Panc1 (cell line): ENCODE measurements at regions not wholly inside any gene's neighbourhood (a gene's known extent, or its start where the extent isn't known, plus 50 kb on each side); places are given as distances from the start of the nearest gene placed in this dataset.
"Not testable (repeated sequence)": the region's sequence is repeated elsewhere in the genome, so short reads cannot be mapped to it uniquely, and the experiment has no call there.

Source experiments
- ATAC-seq: fragments of 200-7000 bp; cut with Tn5 transposase; 2 replicates; pipeline ENCODE4 v1.9.1; 2020; ENCODE audit warnings: mild to moderate bottlenecking, moderate library complexity
- BruUV-seq: library from RNA; stranded (reverse); fragments of 400-500 nt; replicated peaks from 2 replicates; lab custom pipeline; 2021; lab: Mats Ljungman, UMichigan
- CTCF ChIA-PET: fragments of 300-600 bp; sonication (Branson Sonifier 250); formaldehyde crosslinking; loops from one replicate; lab custom pipeline; 2022; ENCODE audit warnings: antibody characterized with exemption; lab: Charles Lee
- POLR2A ChIA-PET: fragments of 300-600 bp; sonication (Branson Sonifier 250); formaldehyde crosslinking; loops from one replicate; lab custom pipeline; 2022; ENCODE audit warnings: antibody characterized with exemption; lab: Charles Lee
- DNase-seq: peaks from one replicate; pipeline ENCODE4 v3.0.0-alpha.2; 2010; ENCODE audit warnings: low read depth, low spot score
- H3K27ac ChIP-seq: 2 replicates; pipeline ENCODE4 v1.5.1; 2011; ENCODE audit warnings: mild to moderate bottlenecking, low read length, inconsistent platforms
- H3K27me3 ChIP-seq: fragments of 200-500 bp; sonication (Bioruptor generic); 2 replicates; pipeline ENCODE4 v1.6.0; 2014; ENCODE audit warnings: low read length, inconsistent platforms; ENCODE audit not compliant: control insufficient read depth, insufficient read depth
- H3K36me3 ChIP-seq: fragments of 200-500 bp; sonication (Bioruptor generic); 2 replicates; pipeline ENCODE4 v1.5.1; 2014; ENCODE audit warnings: inconsistent platforms, mild to moderate bottlenecking, low read length, moderate library complexity; ENCODE audit not compliant: control insufficient read depth, insufficient read depth
- H3K4me1 ChIP-seq: 2 replicates; pipeline ENCODE4 v1.5.1; 2011; ENCODE audit warnings: inconsistent platforms, mild to moderate bottlenecking, low read length, moderate library complexity; ENCODE audit not compliant: control insufficient read depth, insufficient read depth
- H3K4me3 ChIP-seq, 2 experiments: 2 replicates each; pipeline ENCODE4 v1.5.1; 2011 to 2012; ENCODE audit warnings: low read depth in 2 of 2, low read length in 2 of 2, mild to moderate bottlenecking in 2 of 2, inconsistent platforms in 1 of 2, moderate library complexity in 1 of 2
- H3K9me3 ChIP-seq: fragments of 200-500 bp; sonication (Bioruptor generic); 2 replicates; pipeline ENCODE4 v1.5.1; 2014; ENCODE audit warnings: low read depth, mild to moderate bottlenecking, inconsistent platforms, low read length, moderate library complexity; ENCODE audit not compliant: control insufficient read depth, insufficient read depth
- POLR2AphosphoS5 ChIP-seq: IDR thresholded peaks from 2 replicates; pipeline ENCODE4 v1.6.1; 2012; ENCODE audit warnings: mild to moderate bottlenecking, low read depth, low read length, moderate library complexity
- SIN3A ChIP-seq: IDR thresholded peaks from 2 replicates; pipeline ENCODE4 v1.6.1; 2012; ENCODE audit warnings: low read depth, mild to moderate bottlenecking, low read length, moderate library complexity, borderline replicate concordance; ENCODE audit not compliant: insufficient read depth
- TCF7L2 ChIP-seq: IDR thresholded peaks from 2 replicates; pipeline ENCODE4 v1.6.1; 2011; ENCODE audit warnings: mild to moderate bottlenecking, low read depth, low read length, inconsistent platforms
- in situ Hi-C: cut with HindIII; loops from 2 replicates; pipeline ENCODE4 v1.10.0; 2016; ENCODE audit warnings: low sequenced_read_pairs, low pct_unique_long_range_greater_than_20kb
- intact Hi-C: fragments of 100-400 bp; cut with micrococcal nuclease; formaldehyde crosslinking; loops from one replicate; pipeline ENCODE4 v1.10.0; 2022; ENCODE audit not compliant: unreplicated experiment
- TF ChIP-seq, protein P1 (sequence below): fragments of 450-650 bp; IDR thresholded peaks from 2 replicates; pipeline ENCODE4 v1.5.1; 2017; ENCODE audit warnings: mild to moderate bottlenecking
- TF ChIP-seq, protein P2 (sequence below), 2 experiments: IDR thresholded peaks; 2 replicates each; pipeline ENCODE4 v1.6.1; 2011 to 2012; ENCODE audit warnings: low read depth in 2 of 2, control low read depth in 1 of 2, low read length in 1 of 2, mild to moderate bottlenecking in 1 of 2, moderate library complexity in 1 of 2; ENCODE audit not compliant: insufficient read depth in 1 of 2

DNA sequence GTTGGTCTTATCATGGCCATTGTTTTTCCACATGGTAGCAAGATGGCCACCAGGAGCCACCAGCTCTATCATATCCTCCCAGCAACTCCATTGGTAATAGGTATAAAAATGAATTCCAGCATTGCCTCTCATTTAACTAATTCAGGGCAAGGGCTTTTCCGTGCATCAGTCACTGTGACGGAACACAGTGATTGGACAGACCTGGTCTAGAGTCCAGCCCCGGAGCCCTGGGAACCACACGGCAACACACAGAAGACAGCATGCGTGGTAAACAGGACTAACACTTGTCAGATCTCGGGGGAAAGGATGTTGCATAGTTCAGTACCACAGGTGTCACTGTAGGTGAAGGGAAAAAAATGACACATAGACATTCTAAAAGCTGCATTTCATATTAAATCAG, 638.0 kb upstream of the RBFOX1 start:
- ATAC-seq, result no peak
- no TSS peak for BruUV-seq
- Histone ChIP-seq H3K36me3 (no peaks in the 10 kb centered on the region), H3K27me3 (no peaks in the 10 kb centered on the region; the same call in 1 of the 2 replicates), H3K9me3 (no peaks in the 10 kb centered on the region), H3K4me1 (no peaks in the 10 kb centered on the region), H3K4me3 (no peak overlapping the region), H3K27ac (no peak overlapping the region)
- in situ Hi-C loops (no loop called here), intact Hi-C loops (no loop called here)
- TF ChIP-seq SIN3A, result no peak
- DNase-seq, result no peak
- CTCF ChIA-PET, result no interaction called here
- POLR2A ChIA-PET, result no interaction called here

DNA sequence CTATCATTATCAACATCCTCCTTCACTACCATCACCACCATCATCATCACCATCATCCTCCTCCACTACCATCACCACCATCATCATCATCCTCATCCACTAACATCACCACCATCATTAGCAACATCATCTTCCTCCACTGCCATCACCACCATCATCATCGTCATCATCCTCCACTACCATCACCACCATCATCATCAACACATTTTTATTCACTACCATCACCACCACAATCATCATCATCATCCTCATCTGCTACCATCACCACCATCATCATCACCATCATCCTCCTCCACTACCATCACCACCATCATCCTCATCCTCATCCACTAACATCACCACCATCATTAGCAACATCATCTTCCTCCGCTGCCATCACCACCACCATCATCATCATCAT, 639.2 kb upstream of the RBFOX1 start:
- intact Hi-C loops, in situ Hi-C loops, H3K9me3 ChIP-seq, H3K36me3 ChIP-seq, DNase-seq, H3K27me3 ChIP-seq, ATAC-seq, H3K4me3 ChIP-seq, H3K4me1 ChIP-seq, CTCF ChIA-PET, H3K27ac ChIP-seq, BruUV-seq, POLR2A ChIA-PET: not testable (repeated sequence)

DNA sequence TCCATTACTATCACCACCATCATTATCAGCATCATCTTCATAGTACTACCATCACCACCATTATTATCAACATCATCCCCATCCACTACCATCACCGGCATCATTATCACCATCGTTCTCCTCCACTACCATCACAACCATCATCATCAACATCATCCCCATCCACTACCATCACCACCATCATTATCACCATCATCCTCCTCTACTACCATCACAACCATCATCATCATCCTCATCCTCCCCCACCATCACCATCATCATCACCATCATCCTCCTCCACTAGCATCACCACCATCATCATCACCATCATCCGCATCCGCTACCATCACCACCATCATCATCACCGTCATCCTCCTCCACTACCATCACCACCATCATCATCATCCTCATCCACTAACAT, 639.8 kb upstream of the RBFOX1 start:
- ATAC-seq (no peak), DNase-seq (no peak)
- CTCF ChIA-PET, result no interaction called here
- BruUV-seq, result no TSS peak
- Histone ChIP-seq H3K4me1 (no peaks in the 10 kb centered on the region), H3K27ac (no peak overlapping the region), H3K4me3 (no peak overlapping the region), H3K36me3 (no peaks in the 10 kb centered on the region), H3K27me3 (no peaks in the 10 kb centered on the region; the same call in 1 of the 2 replicates), H3K9me3 (no peaks in the 10 kb centered on the region)
- TF ChIP-seq, protein P1, sequence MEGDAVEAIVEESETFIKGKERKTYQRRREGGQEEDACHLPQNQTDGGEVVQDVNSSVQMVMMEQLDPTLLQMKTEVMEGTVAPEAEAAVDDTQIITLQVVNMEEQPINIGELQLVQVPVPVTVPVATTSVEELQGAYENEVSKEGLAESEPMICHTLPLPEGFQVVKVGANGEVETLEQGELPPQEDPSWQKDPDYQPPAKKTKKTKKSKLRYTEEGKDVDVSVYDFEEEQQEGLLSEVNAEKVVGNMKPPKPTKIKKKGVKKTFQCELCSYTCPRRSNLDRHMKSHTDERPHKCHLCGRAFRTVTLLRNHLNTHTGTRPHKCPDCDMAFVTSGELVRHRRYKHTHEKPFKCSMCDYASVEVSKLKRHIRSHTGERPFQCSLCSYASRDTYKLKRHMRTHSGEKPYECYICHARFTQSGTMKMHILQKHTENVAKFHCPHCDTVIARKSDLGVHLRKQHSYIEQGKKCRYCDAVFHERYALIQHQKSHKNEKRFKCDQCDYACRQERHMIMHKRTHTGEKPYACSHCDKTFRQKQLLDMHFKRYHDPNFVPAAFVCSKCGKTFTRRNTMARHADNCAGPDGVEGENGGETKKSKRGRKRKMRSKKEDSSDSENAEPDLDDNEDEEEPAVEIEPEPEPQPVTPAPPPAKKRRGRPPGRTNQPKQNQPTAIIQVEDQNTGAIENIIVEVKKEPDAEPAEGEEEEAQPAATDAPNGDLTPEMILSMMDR, result no peak
- TF ChIP-seq SIN3A (no peak), TCF7L2 (no peak), POLR2AphosphoS5 (no peak)
- TF ChIP-seq, protein P2, sequence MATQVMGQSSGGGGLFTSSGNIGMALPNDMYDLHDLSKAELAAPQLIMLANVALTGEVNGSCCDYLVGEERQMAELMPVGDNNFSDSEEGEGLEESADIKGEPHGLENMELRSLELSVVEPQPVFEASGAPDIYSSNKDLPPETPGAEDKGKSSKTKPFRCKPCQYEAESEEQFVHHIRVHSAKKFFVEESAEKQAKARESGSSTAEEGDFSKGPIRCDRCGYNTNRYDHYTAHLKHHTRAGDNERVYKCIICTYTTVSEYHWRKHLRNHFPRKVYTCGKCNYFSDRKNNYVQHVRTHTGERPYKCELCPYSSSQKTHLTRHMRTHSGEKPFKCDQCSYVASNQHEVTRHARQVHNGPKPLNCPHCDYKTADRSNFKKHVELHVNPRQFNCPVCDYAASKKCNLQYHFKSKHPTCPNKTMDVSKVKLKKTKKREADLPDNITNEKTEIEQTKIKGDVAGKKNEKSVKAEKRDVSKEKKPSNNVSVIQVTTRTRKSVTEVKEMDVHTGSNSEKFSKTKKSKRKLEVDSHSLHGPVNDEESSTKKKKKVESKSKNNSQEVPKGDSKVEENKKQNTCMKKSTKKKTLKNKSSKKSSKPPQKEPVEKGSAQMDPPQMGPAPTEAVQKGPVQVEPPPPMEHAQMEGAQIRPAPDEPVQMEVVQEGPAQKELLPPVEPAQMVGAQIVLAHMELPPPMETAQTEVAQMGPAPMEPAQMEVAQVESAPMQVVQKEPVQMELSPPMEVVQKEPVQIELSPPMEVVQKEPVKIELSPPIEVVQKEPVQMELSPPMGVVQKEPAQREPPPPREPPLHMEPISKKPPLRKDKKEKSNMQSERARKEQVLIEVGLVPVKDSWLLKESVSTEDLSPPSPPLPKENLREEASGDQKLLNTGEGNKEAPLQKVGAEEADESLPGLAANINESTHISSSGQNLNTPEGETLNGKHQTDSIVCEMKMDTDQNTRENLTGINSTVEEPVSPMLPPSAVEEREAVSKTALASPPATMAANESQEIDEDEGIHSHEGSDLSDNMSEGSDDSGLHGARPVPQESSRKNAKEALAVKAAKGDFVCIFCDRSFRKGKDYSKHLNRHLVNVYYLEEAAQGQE (IDR thresholded peaks at IDR 0.05; ENCODE audit: insufficient read depth in 1 of 2, low read depth in 2 of 2, low read length in 1 of 2), result no peak
- intact Hi-C loops, result no loop called here
- POLR2A ChIA-PET, result no interaction called here
- in situ Hi-C loops, result no loop called here
